Kidney epithelial cell (primary cell): ENCODE measurements at regions not wholly inside any gene's neighbourhood (a gene's known extent, or its start where the extent isn't known, plus 50 kb on each side); places are given as distances from the start of the nearest gene placed in this dataset.

ENCODE experiments used
- DNase-seq: peaks from one replicate; pipeline ENCODE4 v3.0.0-alpha.2; 2010; ENCODE audit warnings: low read depth
- H3K27me3 ChIP-seq: 2 replicates; pipeline ENCODE4 v1.6.0; 2011; ENCODE audit warnings: low read length; ENCODE audit not compliant: control insufficient read depth, insufficient read depth
- H3K36me3 ChIP-seq: 2 replicates; pipeline ENCODE4 v1.5.1; 2011; ENCODE audit warnings: low read length; ENCODE audit not compliant: control insufficient read depth, insufficient read depth
- H3K4me3 ChIP-seq: 2 replicates; pipeline ENCODE4 v1.5.1; 2011; ENCODE audit warnings: low read depth, mild to moderate bottlenecking, control low read depth, low read length
- TF ChIP-seq, protein P1 (sequence below): IDR thresholded peaks from 2 replicates; pipeline ENCODE4 v1.5.1; 2011; ENCODE audit warnings: mild to moderate bottlenecking, moderate library complexity, low read length, control low read depth, inconsistent platforms; ENCODE audit not compliant: insufficient read depth, poor library complexity, severe bottlenecking

DNA sequence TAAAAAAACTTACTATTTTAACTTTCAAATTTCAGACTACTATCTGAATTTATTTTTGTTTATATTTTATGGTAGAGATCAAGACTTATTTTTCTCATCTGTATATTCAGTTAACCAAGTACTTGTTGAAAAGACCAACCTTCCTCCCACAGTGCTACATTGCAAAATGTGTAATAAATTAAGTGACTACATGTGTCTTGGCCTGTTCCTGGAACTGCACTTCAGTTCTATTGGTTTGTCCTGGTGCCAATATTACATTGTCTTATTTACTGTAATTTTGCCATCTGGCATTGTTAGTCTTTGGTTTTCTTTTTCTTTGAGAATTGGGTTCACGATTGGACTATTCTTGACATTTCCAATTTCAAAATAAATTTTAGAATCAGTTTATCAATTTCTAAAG, 138.4 kb upstream of the KCNMB2 start:
- no peaks in the 10 kb centered on the region for H3K27me3 ChIP-seq
- TF ChIP-seq, protein P1, sequence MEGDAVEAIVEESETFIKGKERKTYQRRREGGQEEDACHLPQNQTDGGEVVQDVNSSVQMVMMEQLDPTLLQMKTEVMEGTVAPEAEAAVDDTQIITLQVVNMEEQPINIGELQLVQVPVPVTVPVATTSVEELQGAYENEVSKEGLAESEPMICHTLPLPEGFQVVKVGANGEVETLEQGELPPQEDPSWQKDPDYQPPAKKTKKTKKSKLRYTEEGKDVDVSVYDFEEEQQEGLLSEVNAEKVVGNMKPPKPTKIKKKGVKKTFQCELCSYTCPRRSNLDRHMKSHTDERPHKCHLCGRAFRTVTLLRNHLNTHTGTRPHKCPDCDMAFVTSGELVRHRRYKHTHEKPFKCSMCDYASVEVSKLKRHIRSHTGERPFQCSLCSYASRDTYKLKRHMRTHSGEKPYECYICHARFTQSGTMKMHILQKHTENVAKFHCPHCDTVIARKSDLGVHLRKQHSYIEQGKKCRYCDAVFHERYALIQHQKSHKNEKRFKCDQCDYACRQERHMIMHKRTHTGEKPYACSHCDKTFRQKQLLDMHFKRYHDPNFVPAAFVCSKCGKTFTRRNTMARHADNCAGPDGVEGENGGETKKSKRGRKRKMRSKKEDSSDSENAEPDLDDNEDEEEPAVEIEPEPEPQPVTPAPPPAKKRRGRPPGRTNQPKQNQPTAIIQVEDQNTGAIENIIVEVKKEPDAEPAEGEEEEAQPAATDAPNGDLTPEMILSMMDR = no peak
- no peak for DNase-seq
- H3K36me3 ChIP-seq = no peaks in the 10 kb centered on the region
- H3K4me3 ChIP-seq = no peak overlapping the region

DNA sequence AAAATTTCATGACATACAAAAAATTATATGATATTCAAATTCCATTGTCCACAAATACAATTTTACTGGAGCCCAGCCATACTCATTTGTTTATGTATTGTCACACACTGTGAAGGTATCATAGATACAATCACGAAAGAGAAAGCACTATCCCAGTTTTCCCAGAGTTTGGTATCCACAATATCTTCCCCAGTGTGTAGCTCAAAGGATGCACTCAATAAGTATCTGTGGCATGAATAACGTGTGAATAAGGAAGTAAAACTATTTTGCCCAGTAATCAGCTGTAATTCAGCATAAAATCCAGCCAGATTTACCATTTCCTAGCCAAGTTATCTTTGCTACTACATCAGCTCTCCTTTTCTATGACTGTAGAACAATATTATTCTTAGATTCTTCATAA, 131.3 kb upstream of the KCNMB2 start:
- Histone ChIP-seq H3K36me3 (no peaks in the 10 kb centered on the region), H3K27me3 (no peaks in the 10 kb centered on the region), H3K4me3 (no peak overlapping the region)
- TF ChIP-seq, protein P1 = no peak
- no peak for DNase-seq

DNA sequence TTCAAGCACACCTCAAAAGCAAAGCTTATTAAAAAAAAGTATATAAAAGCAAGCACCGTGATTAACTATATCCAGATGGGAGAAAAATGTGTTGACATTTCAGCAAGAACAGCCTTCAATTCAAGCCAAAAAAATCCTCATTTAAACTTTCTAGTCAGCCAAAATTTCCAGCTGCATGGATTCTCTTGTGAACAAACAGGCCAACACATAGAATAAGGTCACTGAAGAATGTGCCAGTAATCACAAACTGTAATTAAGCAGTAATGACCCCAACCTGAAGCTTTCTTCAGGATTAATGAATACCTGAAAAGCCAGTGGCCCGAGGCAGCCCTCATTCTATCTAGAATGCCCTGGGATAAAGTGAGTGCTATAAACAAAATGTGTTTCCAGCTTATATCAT, 130.7 kb upstream of the KCNMB2 start:
- no peak for DNase-seq
- TF ChIP-seq, protein P1 = no peak
- H3K36me3 ChIP-seq = no peaks in the 10 kb centered on the region
- H3K4me3 ChIP-seq = no peak overlapping the region
- no peaks in the 10 kb centered on the region for H3K27me3 ChIP-seq

DNA sequence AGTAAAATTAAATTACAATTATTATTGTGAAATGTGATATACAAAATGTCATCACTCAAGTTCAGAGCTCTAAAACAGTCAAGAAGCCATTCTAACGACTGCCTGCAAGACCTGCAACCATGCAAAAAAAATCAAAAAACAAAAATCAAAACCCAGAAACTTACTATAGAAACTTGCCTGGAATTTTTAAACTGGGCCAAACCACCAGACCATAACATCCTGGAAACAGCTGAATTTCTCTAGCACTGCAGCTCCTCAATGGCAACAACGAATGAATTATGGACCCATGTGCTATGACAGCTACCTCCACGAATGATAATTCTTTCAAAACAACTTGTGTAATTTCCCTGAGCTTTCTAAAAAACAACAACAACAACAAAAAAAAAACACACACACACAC, 130.0 kb upstream of the KCNMB2 start:
- DNase-seq = no peak
- Histone ChIP-seq H3K4me3 (no peak overlapping the region), H3K36me3 (no peaks in the 10 kb centered on the region), H3K27me3 (no peaks in the 10 kb centered on the region)
- TF ChIP-seq, protein P1 = no peak

DNA sequence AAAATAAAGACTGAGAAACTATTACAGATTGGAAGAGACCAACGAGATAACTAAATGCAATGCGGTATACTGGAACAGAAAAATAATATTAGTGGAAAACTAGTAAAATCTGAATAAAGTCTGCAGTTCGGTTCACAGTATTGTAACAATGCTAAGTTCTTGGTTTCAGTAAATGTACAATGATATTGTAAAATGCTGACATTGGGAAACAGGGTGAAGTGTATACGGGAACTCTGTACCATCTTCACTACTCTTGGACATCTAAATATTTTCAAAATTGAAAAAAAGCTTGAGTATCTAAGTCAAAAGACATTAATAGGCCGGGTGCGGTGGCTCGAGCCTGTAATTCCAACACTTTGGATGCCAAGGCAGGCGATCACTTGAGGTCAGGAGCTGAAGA, 120.9 kb upstream of the KCNMB2 start:
- no peak for DNase-seq
- Histone ChIP-seq H3K27me3 (no peaks in the 10 kb centered on the region), H3K36me3 (no peaks in the 10 kb centered on the region), H3K4me3 (no peak overlapping the region)
- TF ChIP-seq, protein P1 = no peak

DNA sequence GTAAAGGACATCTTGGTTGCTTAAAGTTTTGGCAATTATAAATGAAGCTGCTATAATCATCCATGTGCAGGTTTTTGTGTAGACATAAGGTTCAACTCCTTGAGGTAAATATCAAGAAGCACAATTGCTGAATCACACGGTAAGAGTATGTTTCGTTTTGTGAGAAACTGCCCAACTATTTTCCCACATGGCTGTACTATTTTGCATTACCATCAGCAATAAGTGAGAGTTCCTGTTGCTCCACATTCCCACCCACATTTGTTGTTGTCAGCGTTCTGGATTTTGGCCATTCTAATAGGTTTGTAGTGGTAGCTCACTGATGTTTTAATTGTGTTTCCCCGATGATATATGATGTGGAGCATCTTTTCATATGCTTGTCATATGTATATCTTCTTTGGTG, 118.5 kb upstream of the KCNMB2 start:
- TF ChIP-seq, protein P1 = no peak
- DNase-seq = no peak
- H3K27me3 ChIP-seq = no peaks in the 10 kb centered on the region
- H3K36me3 ChIP-seq = no peaks in the 10 kb centered on the region
- H3K4me3 ChIP-seq = no peak overlapping the region
